MCF 10A (cell line): ENCODE measurements at regions not wholly inside any gene's neighbourhood (a gene's known extent, or its start where the extent isn't known, plus 50 kb on each side); places are given as distances from the start of the nearest gene placed in this dataset.

Experiments used
- BruUV-seq: library from RNA; stranded (reverse); fragments of 400-500 nt; replicated peaks from 2 replicates; lab custom pipeline; 2021; lab: Mats Ljungman, UMichigan
- CTCF ChIA-PET: fragments of 300-600 bp; sonication (Branson Sonifier 250); formaldehyde crosslinking; extraction: SDS; loops from one replicate; lab custom pipeline; 2021; ENCODE audit warnings: antibody characterized with exemption, inconsistent platforms; lab: Yijun Ruan, JAX
- POLR2A ChIA-PET: fragments of 300-600, 350-650 bp; sonication (Branson Sonifier 250); formaldehyde crosslinking; extraction: SDS; loops from one replicate; lab custom pipeline; 2020; ENCODE audit warnings: antibody characterized with exemption, inconsistent platforms; lab: Yijun Ruan, JAX
- DNase-seq: peaks from one replicate; pipeline ENCODE4 v3.0.0-alpha.2; 2018; ENCODE audit not compliant: unreplicated experiment
- H3K27ac Mint-ChIP-seq: one replicate; pipeline ENCODE4 v1.8.0; 2022; ENCODE audit warnings: mild to moderate bottlenecking, low read depth, mixed read lengths; ENCODE audit not compliant: unreplicated experiment
- H3K27me3 Mint-ChIP-seq: one replicate; pipeline ENCODE4 v1.8.0; 2022; ENCODE audit warnings: mixed read lengths; ENCODE audit not compliant: insufficient read depth, unreplicated experiment
- H3K36me3 Mint-ChIP-seq: one replicate; pipeline ENCODE4 v1.8.0; 2022; ENCODE audit warnings: mild to moderate bottlenecking, moderate library complexity, mixed read lengths; ENCODE audit not compliant: insufficient read depth, unreplicated experiment
- H3K4me1 Mint-ChIP-seq: one replicate; pipeline ENCODE4 v1.8.0; 2022; ENCODE audit warnings: mixed read lengths; ENCODE audit not compliant: insufficient read depth, unreplicated experiment
- H3K4me3 Mint-ChIP-seq: one replicate; pipeline ENCODE4 v1.8.0; 2022; ENCODE audit warnings: mild to moderate bottlenecking, moderate library complexity, mixed read lengths; ENCODE audit not compliant: unreplicated experiment
- H3K9me3 Mint-ChIP-seq: one replicate; pipeline ENCODE4 v1.8.0; 2022; ENCODE audit warnings: mixed read lengths; ENCODE audit not compliant: unreplicated experiment
- CTCF ChIP-seq: fragments of 200-600 bp; IDR thresholded peaks from one replicate; pipeline ENCODE4 v1.8.0; 2022; ENCODE audit warnings: antibody characterized with exemption, mild to moderate bottlenecking; ENCODE audit not compliant: unreplicated experiment
- intact Hi-C: fragments of 100-400 bp; cut with micrococcal nuclease; formaldehyde crosslinking; loops from 2 replicates; pipeline ENCODE4 v1.14.1; 2022

DNA sequence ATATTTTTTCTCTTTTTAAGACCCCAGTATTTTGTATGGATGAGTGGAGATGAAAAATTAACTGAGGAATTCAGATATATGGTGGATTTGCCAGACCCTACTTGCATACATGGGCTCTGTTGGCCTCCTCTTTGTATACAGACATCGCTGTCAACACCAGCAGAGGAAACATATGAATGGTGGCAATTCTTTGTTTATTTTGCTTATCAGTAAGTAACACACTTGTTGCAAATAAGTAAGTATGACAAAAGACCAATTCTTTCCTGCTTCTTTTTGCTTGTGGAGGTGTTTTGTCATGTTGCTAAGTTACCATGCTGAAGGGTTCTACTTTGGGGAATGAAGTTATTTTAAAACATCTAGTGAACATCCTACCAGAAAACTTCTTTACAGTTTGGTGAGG lies 298.2 kb downstream of the KIF4B start:
- intact Hi-C loops: no loop called here
- Mint-ChIP-seq H3K4me1 (peaks cover 10% of the 10 kb centered on the region), H3K9me3 (peaks cover 8% of the 10 kb centered on the region), H3K36me3 (no peaks in the 10 kb centered on the region), H3K27me3 (no peaks in the 10 kb centered on the region), H3K27ac (no peak overlapping the region), H3K4me3 (no peak overlapping the region)
- no peak for DNase-seq
- BruUV-seq: no TSS peak
- no peak for TF ChIP-seq CTCF
- POLR2A ChIA-PET: no interaction called here
- CTCF ChIA-PET: no interaction called here

- CTCF ChIA-PET: interaction anchor here (0.6 kb wide), 1 partner anchor 44 kb away, joined by 4 read pairs; no protein-coding TSS in a partner anchor
- TF ChIP-seq CTCF: no peak
- no TSS peak for BruUV-seq
- Mint-ChIP-seq H3K27me3 (no peaks in the 10 kb centered on the region), H3K4me1 (peaks cover 10% of the 10 kb centered on the region), H3K27ac (no peak overlapping the region), H3K9me3 (peaks cover 8% of the 10 kb centered on the region), H3K36me3 (no peaks in the 10 kb centered on the region), H3K4me3 (no peak overlapping the region)
- no peak for DNase-seq
- POLR2A ChIA-PET: no interaction called here
- intact Hi-C loops: no loop called here
These were observed 300.0 kb downstream of the KIF4B start for GRCh38 chr5:155313518-155313917.

GRCh38 chr5:155316070-155316714 lies 302.6 kb downstream of the KIF4B start:
- BruUV-seq: no TSS peak
- ChIA-PET CTCF (interaction anchor here (0.5 to 1.1 kb wide), 2 partner anchors 37 to 1025 kb away, joined by 3 read pairs; no protein-coding TSS in a partner anchor), POLR2A (no interaction called here)
- Mint-ChIP-seq H3K36me3 (no peaks in the 10 kb centered on the region), H3K27me3 (no peaks in the 10 kb centered on the region), H3K9me3 (peaks cover 8% of the 10 kb centered on the region), H3K4me3 (no peak overlapping the region), H3K27ac (no peak overlapping the region), H3K4me1 (peaks cover 10% of the 10 kb centered on the region)
- DNase-seq: no peak
- no peak for TF ChIP-seq CTCF
- intact Hi-C loops: no loop called here

GRCh38 chr5:155332618-155333017 lies 319.1 kb downstream of the KIF4B start:
- intact Hi-C loops: no loop called here
- CTCF ChIA-PET: interaction anchor here (0.6 to 1.6 kb wide), 3 partner anchors 12 to 258 kb away, joined by 3 to 6 read pairs (median 3); no protein-coding TSS in a partner anchor
- no peak overlapping the region for H3K4me3 Mint-ChIP-seq
- H3K27ac Mint-ChIP-seq: no peak overlapping the region
- no peaks in the 10 kb centered on the region for H3K4me1 Mint-ChIP-seq
- DNase-seq: no peak
- no peaks in the 10 kb centered on the region for H3K27me3 Mint-ChIP-seq
- no TSS peak for BruUV-seq
- POLR2A ChIA-PET: no interaction called here
- no peaks in the 10 kb centered on the region for H3K9me3 Mint-ChIP-seq
- no peaks in the 10 kb centered on the region for H3K36me3 Mint-ChIP-seq
- no peak for TF ChIP-seq CTCF
